T1000 (cell line): ENCODE measurements at regions not wholly inside any gene's neighbourhood (a gene's known extent, or its start where the extent isn't known, plus 50 kb on each side); places are given as distances from the start of the nearest gene placed in this dataset.

ENCODE experiments used
- DNase-seq: peaks from one replicate; lab custom pipeline; 2025; ENCODE audit warnings: mixed read lengths; lab: John Stamatoyannopoulos, UW

GRCh38 chr21:41689289-41689583 lies 77.6 kb downstream of the RIPK4 start:
- DNase-seq, result no peak

GRCh38 chr21:41687633-41688032 lies 79.2 kb downstream of the RIPK4 start:
- DNase-seq, result no peak

- no peak for DNase-seq
Observed at GRCh38 chr21:41686664-41687063, 80.2 kb downstream of the RIPK4 start.

GRCh38 chr21:41685511-41686149 lies 81.2 kb downstream of the RIPK4 start:
- no peak for DNase-seq

- peak; percentile 40 for DNase-seq
Observed at GRCh38 chr21:41684381-41685245, 82.2 kb downstream of the RIPK4 start.

- DNase-seq, result no peak
Observed at GRCh38 chr21:41683815-41684214, 83.0 kb downstream of the RIPK4 start.

GRCh38 chr21:41682719-41683179 lies 84.1 kb downstream of the RIPK4 start:
- no peak for DNase-seq

- DNase-seq, result no peak
Observed at GRCh38 chr21:41681939-41682718, 84.7 kb downstream of the RIPK4 start.

GRCh38 chr21:41681348-41681801 lies 85.5 kb downstream of the RIPK4 start:
- no peak for DNase-seq

- no peak for DNase-seq
Observed at GRCh38 chr21:41680444-41681347, 86.2 kb downstream of the RIPK4 start.

- DNase-seq, result peak; percentile 85
Observed at GRCh38 chr21:41678924-41679318, 87.9 kb downstream of the RIPK4 start.

- DNase-seq, result no peak
Observed at GRCh38 chr21:41678016-41678923, 88.6 kb downstream of the RIPK4 start.

GRCh38 chr21:41677671-41678015 lies 89.2 kb downstream of the RIPK4 start:
- no peak for DNase-seq

- DNase-seq, result no peak
Observed at GRCh38 chr21:41676198-41676597, 90.7 kb downstream of the RIPK4 start.

- no peak for DNase-seq
Observed at GRCh38 chr21:41675574-41675973, 91.3 kb downstream of the RIPK4 start.

- DNase-seq, result no peak
Observed at GRCh38 chr21:41674402-41674801, 92.5 kb downstream of the RIPK4 start.

GRCh38 chr21:41673596-41674335 lies 93.1 kb downstream of the RIPK4 start:
- no peak for DNase-seq

- DNase-seq, result no peak
Observed at GRCh38 chr21:41673071-41673470, 93.8 kb downstream of the RIPK4 start.

- DNase-seq, result no peak
Observed at GRCh38 chr21:41672543-41672915, 94.3 kb downstream of the RIPK4 start.
